ENCODE measurements at regions not wholly inside any gene's neighbourhood (a gene's known extent, or its start where the extent isn't known, plus 50 kb on each side); places are given as distances from the start of the nearest gene placed in this dataset.

GRCh38 chr7:68550635-68551034 is 1047.6 kb upstream of the AUTS2 start:
- Histone ChIP-seq H3K36me3 (ENCODE audit: control insufficient read depth, insufficient read depth, low read length) (no peaks in the 10 kb centered on the region), H3K4me2 (ENCODE audit: low read length) (no peak overlapping the region), H3K9ac (no peak overlapping the region), H3K27ac (no peak overlapping the region), H3K4me1 (no peaks in the 10 kb centered on the region), H3K27me3 (ENCODE audit: control insufficient read depth, insufficient read depth, low read length) (no peaks in the 10 kb centered on the region), H3K9me3 (ENCODE audit: control insufficient read depth, low read length) (no peaks in the 10 kb centered on the region), H3K79me2 (no peaks in the 10 kb centered on the region), H2AFZ (no peak overlapping the region), H3K4me3 (ENCODE audit: low read depth, low read length) (no peak overlapping the region)
- no peak for TF ChIP-seq CTCF (IDR thresholded peaks at IDR 0.05)

- no peaks in the 10 kb centered on the region for H3K9me3 ChIP-seq (ENCODE audit: control insufficient read depth, low read length)
- H2AFZ ChIP-seq: no peak overlapping the region
- TF ChIP-seq CTCF (IDR thresholded peaks at IDR 0.05): no peak
- H3K27me3 ChIP-seq (ENCODE audit: control insufficient read depth, insufficient read depth, low read length): no peaks in the 10 kb centered on the region
- H3K4me1 ChIP-seq: no peaks in the 10 kb centered on the region
- H3K9ac ChIP-seq: no peak overlapping the region
- H3K27ac ChIP-seq: no peak overlapping the region
- H3K4me3 ChIP-seq (ENCODE audit: low read depth, low read length): no peak overlapping the region
- no peaks in the 10 kb centered on the region for H3K36me3 ChIP-seq (ENCODE audit: control insufficient read depth, insufficient read depth, low read length)
- no peak overlapping the region for H3K4me2 ChIP-seq (ENCODE audit: low read length)
- H3K79me2 ChIP-seq: no peaks in the 10 kb centered on the region
These were observed 1041.7 kb upstream of the AUTS2 start for GRCh38 chr7:68556537-68556936.

GRCh38 chr7:68559518-68559917 is 1038.8 kb upstream of the AUTS2 start:
- no peaks in the 10 kb centered on the region for H3K79me2 ChIP-seq

GRCh38 chr7:68562323-68562899 is 1035.9 kb upstream of the AUTS2 start:
- Histone ChIP-seq H3K9ac (no peak overlapping the region), H3K79me2 (no peaks in the 10 kb centered on the region), H3K36me3 (ENCODE audit: control insufficient read depth, insufficient read depth, low read length) (no peaks in the 10 kb centered on the region), H3K4me1 (no peaks in the 10 kb centered on the region), H2AFZ (no peak overlapping the region), H3K27ac (no peak overlapping the region), H3K4me2 (ENCODE audit: low read length) (no peak overlapping the region), H3K4me3 (ENCODE audit: low read depth, low read length) (no peak overlapping the region), H3K27me3 (ENCODE audit: control insufficient read depth, insufficient read depth, low read length) (no peaks in the 10 kb centered on the region), H3K9me3 (ENCODE audit: control insufficient read depth, low read length) (no peaks in the 10 kb centered on the region)
- TF ChIP-seq CTCF (IDR thresholded peaks at IDR 0.05): no peak

More at GRCh38 chr7:68559518-68559917, 1038.8 kb upstream of the AUTS2 start:
- Histone ChIP-seq H3K4me3 (ENCODE audit: low read depth, low read length) (no peak overlapping the region), H3K36me3 (ENCODE audit: control insufficient read depth, insufficient read depth, low read length) (no peaks in the 10 kb centered on the region), H3K4me2 (ENCODE audit: low read length) (no peak overlapping the region), H3K27me3 (ENCODE audit: control insufficient read depth, insufficient read depth, low read length) (no peaks in the 10 kb centered on the region), H3K9ac (no peak overlapping the region), H3K4me1 (no peaks in the 10 kb centered on the region), H3K9me3 (ENCODE audit: control insufficient read depth, low read length) (no peaks in the 10 kb centered on the region), H3K27ac (no peak overlapping the region), H2AFZ (no peak overlapping the region)
- no peak for TF ChIP-seq CTCF (IDR thresholded peaks at IDR 0.05)
